Peyer's patch (tissue), 4 donors: ENCODE measurements at regions not wholly inside any gene's neighbourhood (a gene's known extent, or its start where the extent isn't known, plus 50 kb on each side); places are given as distances from the start of the nearest gene placed in this dataset.

ENCODE experiments used
- POLR2A ChIP-seq, 2 donors: fragments of 450-650 bp; IDR thresholded peaks; one replicate each; pipeline ENCODE4 v1.5.1; 2017; ENCODE audit warnings: antibody characterized with exemption in 2 of 2, mild to moderate bottlenecking in 2 of 2, moderate library complexity in 2 of 2
- TF ChIP-seq, protein P1 (sequence below), 6 experiments: fragments of 450-650 bp in 4 of 6; fragments of 200-600 bp in 2 of 6; sonication (generic) in 1 of 6; IDR thresholded peaks; one replicate each; pipeline ENCODE4 v1.5.1; 2017 to 2019; ENCODE audit warnings: antibody characterized with exemption in 6 of 6, mild to moderate bottlenecking in 3 of 6, moderate library complexity in 1 of 6

DNA sequence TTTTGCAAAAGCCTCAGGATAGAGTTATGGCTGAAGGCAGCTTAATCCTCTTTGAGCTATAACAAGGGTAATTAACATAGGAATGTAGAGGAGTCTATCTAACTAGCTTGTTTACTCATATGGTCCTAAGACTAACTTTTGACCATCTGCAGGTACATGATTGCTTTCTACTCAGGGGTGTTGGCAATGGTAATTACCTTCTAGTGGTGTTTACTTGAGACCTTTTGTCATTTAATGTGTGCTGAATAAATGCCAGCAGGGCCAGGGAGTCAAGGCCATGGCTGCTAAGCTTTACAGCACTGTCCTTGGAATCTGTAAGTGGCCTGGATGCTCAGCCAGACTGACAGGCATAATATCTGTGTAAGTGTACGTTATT lies 1325.0 kb downstream of the XPNPEP1 start:
- TF ChIP-seq, protein P1, sequence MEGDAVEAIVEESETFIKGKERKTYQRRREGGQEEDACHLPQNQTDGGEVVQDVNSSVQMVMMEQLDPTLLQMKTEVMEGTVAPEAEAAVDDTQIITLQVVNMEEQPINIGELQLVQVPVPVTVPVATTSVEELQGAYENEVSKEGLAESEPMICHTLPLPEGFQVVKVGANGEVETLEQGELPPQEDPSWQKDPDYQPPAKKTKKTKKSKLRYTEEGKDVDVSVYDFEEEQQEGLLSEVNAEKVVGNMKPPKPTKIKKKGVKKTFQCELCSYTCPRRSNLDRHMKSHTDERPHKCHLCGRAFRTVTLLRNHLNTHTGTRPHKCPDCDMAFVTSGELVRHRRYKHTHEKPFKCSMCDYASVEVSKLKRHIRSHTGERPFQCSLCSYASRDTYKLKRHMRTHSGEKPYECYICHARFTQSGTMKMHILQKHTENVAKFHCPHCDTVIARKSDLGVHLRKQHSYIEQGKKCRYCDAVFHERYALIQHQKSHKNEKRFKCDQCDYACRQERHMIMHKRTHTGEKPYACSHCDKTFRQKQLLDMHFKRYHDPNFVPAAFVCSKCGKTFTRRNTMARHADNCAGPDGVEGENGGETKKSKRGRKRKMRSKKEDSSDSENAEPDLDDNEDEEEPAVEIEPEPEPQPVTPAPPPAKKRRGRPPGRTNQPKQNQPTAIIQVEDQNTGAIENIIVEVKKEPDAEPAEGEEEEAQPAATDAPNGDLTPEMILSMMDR (IDR thresholded peaks at IDR 0.05), result no peak
- no peak for TF ChIP-seq POLR2A (IDR thresholded peaks at IDR 0.05)
